Fibroblast of lung (primary cell): ENCODE measurements at regions not wholly inside any gene's neighbourhood (a gene's known extent, or its start where the extent isn't known, plus 50 kb on each side); places are given as distances from the start of the nearest gene placed in this dataset.

Source experiments
- EZH2 ChIP-seq: IDR thresholded peaks from 2 replicates; pipeline ENCODE4 v1.5.1; 2012; ENCODE audit warnings: low read length, control low read depth, mild to moderate bottlenecking; ENCODE audit errors: missing control alignments
- TF ChIP-seq, protein P1 (sequence below), 2 donors: IDR thresholded peaks in 1 of 2; conservative IDR thresholded peaks in 1 of 2; 1 replicate in 1 of 2; 2 replicates in 1 of 2; pipeline ENCODE4 v1.5.1; 2011 to 2012; ENCODE audit warnings: low read length in 2 of 2, control low read depth in 1 of 2, inconsistent platforms in 1 of 2, low read depth in 1 of 2, mild to moderate bottlenecking in 1 of 2

DNA sequence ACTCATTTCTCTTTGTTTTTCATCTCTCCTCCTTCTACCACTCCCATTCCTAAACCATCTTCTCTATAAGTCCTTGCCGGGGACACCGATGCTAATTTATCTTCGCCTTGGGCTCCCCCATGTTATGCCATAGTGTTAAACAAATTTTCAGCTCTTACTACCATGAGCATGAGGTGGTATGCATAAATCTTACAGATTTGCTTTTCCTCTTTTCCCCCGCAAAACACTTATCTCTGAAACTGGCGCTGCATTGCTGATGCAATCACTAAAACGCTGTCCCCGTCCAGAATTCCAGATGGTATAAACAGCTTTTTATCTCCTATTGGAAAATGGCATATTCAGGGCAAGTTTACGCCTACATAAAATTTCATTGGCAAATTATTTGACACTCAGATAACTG lies 673.6 kb upstream of the CDH8 start:
- TF ChIP-seq, protein P1, sequence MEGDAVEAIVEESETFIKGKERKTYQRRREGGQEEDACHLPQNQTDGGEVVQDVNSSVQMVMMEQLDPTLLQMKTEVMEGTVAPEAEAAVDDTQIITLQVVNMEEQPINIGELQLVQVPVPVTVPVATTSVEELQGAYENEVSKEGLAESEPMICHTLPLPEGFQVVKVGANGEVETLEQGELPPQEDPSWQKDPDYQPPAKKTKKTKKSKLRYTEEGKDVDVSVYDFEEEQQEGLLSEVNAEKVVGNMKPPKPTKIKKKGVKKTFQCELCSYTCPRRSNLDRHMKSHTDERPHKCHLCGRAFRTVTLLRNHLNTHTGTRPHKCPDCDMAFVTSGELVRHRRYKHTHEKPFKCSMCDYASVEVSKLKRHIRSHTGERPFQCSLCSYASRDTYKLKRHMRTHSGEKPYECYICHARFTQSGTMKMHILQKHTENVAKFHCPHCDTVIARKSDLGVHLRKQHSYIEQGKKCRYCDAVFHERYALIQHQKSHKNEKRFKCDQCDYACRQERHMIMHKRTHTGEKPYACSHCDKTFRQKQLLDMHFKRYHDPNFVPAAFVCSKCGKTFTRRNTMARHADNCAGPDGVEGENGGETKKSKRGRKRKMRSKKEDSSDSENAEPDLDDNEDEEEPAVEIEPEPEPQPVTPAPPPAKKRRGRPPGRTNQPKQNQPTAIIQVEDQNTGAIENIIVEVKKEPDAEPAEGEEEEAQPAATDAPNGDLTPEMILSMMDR (conservative IDR thresholded peaks at IDR 0.05 in 1 of 2, IDR thresholded peaks at IDR 0.05 in 1 of 2; ENCODE audit: low read depth in 1 of 2, low read length in 2 of 2), result no peak
- no peak for TF ChIP-seq EZH2
